IMR-90 (cell line): ENCODE measurements at regions not wholly inside any gene's neighbourhood (a gene's known extent, or its start where the extent isn't known, plus 50 kb on each side); places are given as distances from the start of the nearest gene placed in this dataset.
"Not testable (repeated sequence)": the region's sequence is repeated elsewhere in the genome, so short reads cannot be mapped to it uniquely, and the experiment has no call there.

Experiments
- ATAC-seq: fragments of 200-7000 bp; cut with Tn5 transposase; 2 replicates; pipeline ENCODE4 v1.9.1; 2020; ENCODE audit warnings: low read depth, mild to moderate bottlenecking, moderate library complexity
- BruUV-seq: library from RNA; stranded (reverse); fragments of 400-500 nt; replicated peaks from 2 replicates; lab custom pipeline; 2021; lab: Mats Ljungman, UMichigan
- CTCF ChIA-PET: fragments of 300-600 bp; formaldehyde crosslinking; extraction: SDS; loops from one replicate; lab custom pipeline; 2021; ENCODE audit warnings: antibody characterized with exemption; lab: Yijun Ruan, JAX
- POLR2A ChIA-PET: fragments of 300-600 bp; sonication (Branson Sonifier 250); formaldehyde crosslinking; loops from one replicate; lab custom pipeline; 2022; ENCODE audit warnings: antibody characterized with exemption; ENCODE audit not compliant: unreplicated experiment; lab: Charles Lee
- DNase-seq: peaks from one replicate; pipeline ENCODE4 v3.0.0; 2013
- H2AFZ ChIP-seq: replicated peaks from 2 replicates; pipeline ENCODE3; 2013; ENCODE audit warnings: low read length, mild to moderate bottlenecking; ENCODE audit not compliant: poor library complexity
- H2AK5ac ChIP-seq: 2 replicates; pipeline ENCODE4 v1.6.1; 2013; ENCODE audit warnings: low read depth, low read length, inconsistent platforms
- H2AK9ac ChIP-seq: replicated peaks from 2 replicates; pipeline ENCODE3; 2013; ENCODE audit warnings: mild to moderate bottlenecking, low read depth, low read length, moderate library complexity; ENCODE audit not compliant: poor library complexity
- H2BK120ac ChIP-seq: 2 replicates; pipeline ENCODE4 v1.6.1; 2013; ENCODE audit warnings: low read depth, low read length, inconsistent platforms
- H2BK15ac ChIP-seq: 3 replicates; pipeline ENCODE4 v1.6.1; 2013; ENCODE audit warnings: low read depth, low read length, inconsistent platforms
- H2BK20ac ChIP-seq: 2 replicates; pipeline ENCODE4 v1.6.1; 2013; ENCODE audit warnings: low read depth, mild to moderate bottlenecking, inconsistent platforms, low read length, moderate library complexity
- H2BK5ac ChIP-seq: 2 replicates; pipeline ENCODE4 v1.6.1; 2013; ENCODE audit warnings: mild to moderate bottlenecking, low read depth, low read length, inconsistent platforms; ENCODE audit not compliant: poor library complexity, severe bottlenecking
- H3K14ac ChIP-seq: replicated peaks from 2 replicates; pipeline ENCODE4 v1.6.1; 2013; ENCODE audit warnings: low read depth, low read length, inconsistent platforms
- H3K18ac ChIP-seq: 2 replicates; pipeline ENCODE4 v1.6.1; 2013; ENCODE audit warnings: low read depth, low read length, control low read depth
- H3K23ac ChIP-seq: 2 replicates; pipeline ENCODE4 v1.6.1; 2013; ENCODE audit warnings: low read depth, low read length, inconsistent platforms
- H3K27ac ChIP-seq: 2 replicates; pipeline ENCODE4 v1.5.1; 2013; ENCODE audit warnings: mild to moderate bottlenecking, control low read depth, low read length; ENCODE audit not compliant: insufficient read depth
- H3K27me3 ChIP-seq: 2 replicates; pipeline ENCODE4 v1.6.1; 2013; ENCODE audit warnings: low read length; ENCODE audit not compliant: control insufficient read depth, insufficient read depth
- H3K36me3 ChIP-seq: 2 replicates; pipeline ENCODE4 v1.6.1; 2013; ENCODE audit warnings: low read length, mixed read lengths; ENCODE audit not compliant: control insufficient read depth, insufficient read depth
- H3K4ac ChIP-seq: 2 replicates; pipeline ENCODE4 v1.6.1; 2013; ENCODE audit warnings: low read depth, low read length, inconsistent platforms
- H3K4me1 ChIP-seq: 2 replicates; pipeline ENCODE4 v1.6.1; 2013; ENCODE audit warnings: low read length, mixed read lengths; ENCODE audit not compliant: control insufficient read depth, insufficient read depth
- H3K4me2 ChIP-seq: 2 replicates; pipeline ENCODE4 v1.6.1; 2013; ENCODE audit warnings: low read depth, mild to moderate bottlenecking, control low read depth, low read length, moderate library complexity
- H3K4me3 ChIP-seq: 2 replicates; pipeline ENCODE4 v1.5.1; 2013; ENCODE audit warnings: low read depth, mild to moderate bottlenecking, control low read depth, low read length, moderate library complexity; ENCODE audit not compliant: insufficient read depth
- H3K56ac ChIP-seq: 2 replicates; pipeline ENCODE4 v1.6.1; 2013; ENCODE audit warnings: low read length, inconsistent platforms; ENCODE audit not compliant: insufficient read depth; ENCODE audit errors: extremely low read depth
- H3K79me1 ChIP-seq, 2 experiments: 2 replicates each; pipeline ENCODE4 v1.6.1; 2013; ENCODE audit warnings: low read length in 2 of 2, inconsistent platforms in 1 of 2, low read depth in 1 of 2
- H3K9ac ChIP-seq: 2 replicates; pipeline ENCODE4 v1.6.1; 2013; ENCODE audit warnings: low read depth, low read length, control low read depth
- H3K9me1 ChIP-seq: 2 replicates; pipeline ENCODE4 v1.6.1; 2013; ENCODE audit warnings: low read length, inconsistent platforms; ENCODE audit not compliant: insufficient read depth
- H3K9me3 ChIP-seq: 2 replicates; pipeline ENCODE4 v1.6.1; 2013; ENCODE audit warnings: low read length; ENCODE audit not compliant: control insufficient read depth, insufficient read depth
- H4K20me1 ChIP-seq: 2 replicates; pipeline ENCODE4 v1.6.1; 2013; ENCODE audit warnings: low read length, inconsistent platforms; ENCODE audit not compliant: insufficient read depth
- H4K5ac ChIP-seq: 2 replicates; pipeline ENCODE4 v1.6.1; 2013; ENCODE audit warnings: mild to moderate bottlenecking, low read depth, low read length, control low read depth
- H4K8ac ChIP-seq, 2 experiments: 2 replicates each; pipeline ENCODE4 v1.6.1; 2013; ENCODE audit warnings: low read depth in 2 of 2, low read length in 2 of 2, control low read depth in 1 of 2, inconsistent platforms in 1 of 2
- H4K91ac ChIP-seq: 2 replicates; pipeline ENCODE4 v1.6.1; 2013; ENCODE audit warnings: low read depth, low read length, inconsistent platforms; ENCODE audit not compliant: insufficient read depth
- WGBS, 2 experiments: methylation state at CpG; one replicate each; pipeline versions ENCODE4 v1.1.5 to v1.1.7; 2013; ENCODE audit warnings: missing lambda C conversion rate in 2 of 2; ENCODE audit not compliant: insufficient read length in 1 of 2; ENCODE audit errors: extremely low coverage in 2 of 2; 5-methylcytosine and 5-hydroxymethylcytosine counted together
- dilution Hi-C: fragments of 300-500 bp; cut with HindIII; formaldehyde crosslinking; loops from one replicate; pipeline ENCODE4 v1.14.3; 2018; ENCODE audit warnings: low sequenced_read_pairs; ENCODE audit not compliant: unreplicated experiment
- in situ Hi-C: fragments of 300-500 bp; cut with MboI; formaldehyde crosslinking; loops from 3 replicates; pipeline ENCODE4 v1.14.3; 2019; ENCODE audit warnings: low sequenced_read_pairs, inconsistent platforms, mixed read lengths
- intact Hi-C: fragments of 100-400 bp; cut with micrococcal nuclease; formaldehyde crosslinking; loops from 2 replicates; pipeline ENCODE4 v1.10.0; 2022

DNA sequence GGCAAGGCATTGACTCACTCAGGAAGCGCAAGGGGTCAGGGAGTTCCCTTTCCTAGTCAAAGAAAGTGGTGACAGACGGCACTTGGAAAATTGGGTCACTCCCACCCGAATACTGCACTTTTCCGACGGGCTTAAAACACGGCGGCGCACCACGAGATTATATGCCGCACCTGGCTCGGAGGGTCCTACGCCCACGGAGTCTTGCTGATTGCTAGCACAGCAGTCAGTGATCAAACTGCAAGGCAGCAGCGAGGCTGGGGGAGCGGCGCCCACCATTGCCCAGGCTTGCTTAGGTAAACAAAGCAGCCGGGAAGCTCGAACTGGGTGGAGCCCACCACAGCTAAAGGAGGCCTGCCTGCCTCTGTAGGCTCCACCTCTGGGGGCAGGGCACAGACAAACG, 240.5 kb upstream of the CNR1 start:
- dilution Hi-C loops: not testable (repeated sequence)

More for the DNA sequence above, 240.5 kb upstream of the CNR1 start:
- H3K9me3 ChIP-seq, H3K27ac ChIP-seq, H3K18ac ChIP-seq, H2BK5ac ChIP-seq, ATAC-seq, H2AK9ac ChIP-seq, H3K9me1 ChIP-seq, POLR2A ChIA-PET, in situ Hi-C loops, H3K14ac ChIP-seq, intact Hi-C loops, H3K56ac ChIP-seq, H4K91ac ChIP-seq, H2BK15ac ChIP-seq, DNase-seq, H3K23ac ChIP-seq, H2BK20ac ChIP-seq, H3K4me1 ChIP-seq, H3K4me2 ChIP-seq, H4K5ac ChIP-seq, H3K4me3 ChIP-seq, H2AK5ac ChIP-seq, H2AFZ ChIP-seq, CTCF ChIA-PET, H2BK120ac ChIP-seq, H3K27me3 ChIP-seq, H4K8ac ChIP-seq, H3K36me3 ChIP-seq, H4K20me1 ChIP-seq, BruUV-seq, H3K4ac ChIP-seq, H3K79me1 ChIP-seq, H3K9ac ChIP-seq: not testable (repeated sequence)
- 76% methylated on average over 9 of the region's 19 CpGs; no CpG with 5 or more reads in 1 of the 2 experiments for WGBS, 2 experiments
